WI38 (cell line): ENCODE measurements at regions not wholly inside any gene's neighbourhood (a gene's known extent, or its start where the extent isn't known, plus 50 kb on each side); places are given as distances from the start of the nearest gene placed in this dataset.

Experiments
- H3K4me3 ChIP-seq: 2 replicates; pipeline ENCODE4 v1.5.1; 2011; ENCODE audit warnings: low read depth, mild to moderate bottlenecking, control low read depth, low read length
- CTCF ChIP-seq: IDR thresholded peaks from 2 replicates; pipeline ENCODE4 v1.5.1; 2012; ENCODE audit warnings: low read depth, mild to moderate bottlenecking, control low read depth, low read length

- TF ChIP-seq CTCF = no peak
- H3K4me3 ChIP-seq = no peak overlapping the region
These were observed 1178.8 kb downstream of the ZPLD1 start for GRCh38 chr3:103613397-103614156.

- no peak overlapping the region for H3K4me3 ChIP-seq
- no peak for TF ChIP-seq CTCF
These were observed 1179.9 kb downstream of the ZPLD1 start for GRCh38 chr3:103614719-103615118.

- TF ChIP-seq CTCF = no peak
- H3K4me3 ChIP-seq = no peak overlapping the region
These were observed 1183.1 kb downstream of the ZPLD1 start for GRCh38 chr3:103617961-103618360.

- H3K4me3 ChIP-seq = no peak overlapping the region
- no peak for TF ChIP-seq CTCF
These were observed 1189.5 kb downstream of the ZPLD1 start for GRCh38 chr3:103624271-103624670.

- TF ChIP-seq CTCF = no peak
- no peak overlapping the region for H3K4me3 ChIP-seq
These were observed 1194.6 kb downstream of the ZPLD1 start for GRCh38 chr3:103629391-103629790.

- no peak for TF ChIP-seq CTCF
These were observed 1209.6 kb downstream of the ZPLD1 start for GRCh38 chr3:103644450-103644849.

GRCh38 chr3:103653996-103654395, 1219.2 kb downstream of the ZPLD1 start:
- no peak for TF ChIP-seq CTCF
- no peak overlapping the region for H3K4me3 ChIP-seq

More at GRCh38 chr3:103644450-103644849, 1209.6 kb downstream of the ZPLD1 start:
- no peak overlapping the region for H3K4me3 ChIP-seq
